ENCODE measurements at regions not wholly inside any gene's neighbourhood (a gene's known extent, or its start where the extent isn't known, plus 50 kb on each side); places are given as distances from the start of the nearest gene placed in this dataset.

DNA sequence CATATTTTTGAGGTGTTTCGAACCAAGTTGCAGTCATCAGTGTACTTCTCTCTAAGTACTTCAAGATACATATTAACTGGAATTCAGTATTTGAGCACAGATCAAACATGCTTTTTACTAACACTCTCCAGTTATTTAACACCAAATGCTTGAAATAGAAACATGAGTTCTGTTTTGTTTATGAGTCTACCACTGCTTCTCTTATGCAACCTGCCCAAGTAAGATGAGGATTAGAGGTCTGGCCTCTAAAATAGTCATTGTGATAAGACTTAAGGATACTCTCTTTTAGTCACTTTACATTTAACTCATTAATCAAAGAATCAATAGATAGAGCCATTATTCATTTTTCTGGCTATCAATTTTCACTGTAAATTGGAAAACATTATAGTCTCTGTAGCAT, 156.2 kb upstream of the THRB start:
- 93 to 100% methylated on average over 1 of the region's 1 CpG for WGBS, 2 donors
- Histone ChIP-seq H3K4me1 (no peaks in the 10 kb centered on the region), H3K4me3 (no peak overlapping the region), H3K9me3 (no peaks in the 10 kb centered on the region), H3K27ac (no peak overlapping the region), H3K36me3 (ENCODE audit: low read depth, missing control alignments) (no peaks in the 10 kb centered on the region), H3K27me3 (no peaks in the 10 kb centered on the region)
- DNase-seq = no peak
- intact Hi-C loops (cut with DNase I; ENCODE audit: low total_unique reads) = no loop called here
- TF ChIP-seq, protein P1, sequence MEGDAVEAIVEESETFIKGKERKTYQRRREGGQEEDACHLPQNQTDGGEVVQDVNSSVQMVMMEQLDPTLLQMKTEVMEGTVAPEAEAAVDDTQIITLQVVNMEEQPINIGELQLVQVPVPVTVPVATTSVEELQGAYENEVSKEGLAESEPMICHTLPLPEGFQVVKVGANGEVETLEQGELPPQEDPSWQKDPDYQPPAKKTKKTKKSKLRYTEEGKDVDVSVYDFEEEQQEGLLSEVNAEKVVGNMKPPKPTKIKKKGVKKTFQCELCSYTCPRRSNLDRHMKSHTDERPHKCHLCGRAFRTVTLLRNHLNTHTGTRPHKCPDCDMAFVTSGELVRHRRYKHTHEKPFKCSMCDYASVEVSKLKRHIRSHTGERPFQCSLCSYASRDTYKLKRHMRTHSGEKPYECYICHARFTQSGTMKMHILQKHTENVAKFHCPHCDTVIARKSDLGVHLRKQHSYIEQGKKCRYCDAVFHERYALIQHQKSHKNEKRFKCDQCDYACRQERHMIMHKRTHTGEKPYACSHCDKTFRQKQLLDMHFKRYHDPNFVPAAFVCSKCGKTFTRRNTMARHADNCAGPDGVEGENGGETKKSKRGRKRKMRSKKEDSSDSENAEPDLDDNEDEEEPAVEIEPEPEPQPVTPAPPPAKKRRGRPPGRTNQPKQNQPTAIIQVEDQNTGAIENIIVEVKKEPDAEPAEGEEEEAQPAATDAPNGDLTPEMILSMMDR (IDR thresholded peaks at IDR 0.05) = no peak
- no peak for TF ChIP-seq POLR2A (IDR thresholded peaks at IDR 0.05)

DNA sequence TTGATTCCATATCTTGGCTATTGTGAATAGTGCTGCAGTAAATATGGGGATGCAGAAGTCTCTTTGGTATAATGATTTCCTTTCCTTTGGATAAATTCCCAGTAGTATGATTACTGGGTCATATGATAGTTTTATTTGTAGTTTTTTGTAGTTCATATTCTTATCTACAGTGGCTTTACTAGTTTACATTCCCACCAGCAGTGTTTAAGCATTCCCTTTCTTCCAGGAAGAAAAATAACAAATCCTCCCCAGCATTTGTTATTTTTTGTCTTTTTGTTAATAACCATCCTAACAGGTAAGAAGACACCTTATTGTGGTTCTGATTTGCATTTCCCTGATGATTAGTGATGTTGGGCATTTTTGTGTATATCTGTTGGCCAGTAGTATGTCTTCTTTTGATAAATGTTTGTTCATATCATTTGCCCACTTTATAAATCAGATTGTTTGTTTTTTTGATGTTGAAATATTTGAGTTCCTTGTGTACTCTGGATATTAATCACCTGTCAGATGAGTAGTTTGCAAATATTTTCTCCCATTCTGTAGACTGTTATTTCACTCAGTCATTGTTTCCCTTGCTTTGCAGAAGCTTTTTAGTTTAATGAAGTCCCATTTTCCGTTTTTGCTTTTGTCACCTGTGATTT, 163.3 kb upstream of the THRB start:
- H3K4me1 ChIP-seq = no peaks in the 10 kb centered on the region
- H3K4me3 ChIP-seq = no peak overlapping the region
- no peaks in the 10 kb centered on the region for H3K9me3 ChIP-seq
- TF ChIP-seq POLR2A (IDR thresholded peaks at IDR 0.05) = no peak
- TF ChIP-seq, protein P1 (IDR thresholded peaks at IDR 0.05) = no peak
- H3K27ac ChIP-seq = no peak overlapping the region
- H3K36me3 ChIP-seq (ENCODE audit: low read depth, missing control alignments) = no peaks in the 10 kb centered on the region
- no peak for DNase-seq
- H3K27me3 ChIP-seq = no peaks in the 10 kb centered on the region
- intact Hi-C loops (cut with DNase I; ENCODE audit: low total_unique reads) = no loop called here
- 81 to 88% methylated on average over 1 of the region's 1 CpG for WGBS, 2 donors

DNA sequence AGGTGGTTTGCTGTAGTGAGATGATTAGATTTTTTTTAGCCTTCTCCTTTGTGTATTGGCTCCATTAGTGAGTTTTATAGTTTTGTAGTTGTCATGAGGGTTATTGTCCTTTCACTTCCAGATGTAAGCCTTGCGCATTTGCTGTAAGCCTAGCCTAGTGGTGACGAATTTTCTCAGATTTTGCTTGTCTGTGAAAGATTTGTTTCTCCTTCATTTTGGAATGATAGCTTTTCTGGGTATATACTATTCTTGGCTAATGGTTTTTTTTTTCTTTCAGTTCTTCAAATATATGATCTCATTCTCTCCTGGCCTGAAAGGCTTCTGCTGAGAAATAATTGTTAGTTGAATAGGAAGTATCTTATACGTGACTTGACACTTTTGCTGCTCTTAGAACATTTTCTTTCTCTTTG, 166.5 kb upstream of the THRB start:
- no peaks in the 10 kb centered on the region for H3K36me3 ChIP-seq (ENCODE audit: low read depth, missing control alignments)
- H3K4me1 ChIP-seq = no peaks in the 10 kb centered on the region
- no peaks in the 10 kb centered on the region for H3K27me3 ChIP-seq
- WGBS, 2 donors = 79 to 88% methylated on average over 3 of the region's 3 CpGs
- no peak overlapping the region for H3K27ac ChIP-seq
- DNase-seq = no peak
- TF ChIP-seq, protein P1 (IDR thresholded peaks at IDR 0.05) = no peak
- TF ChIP-seq POLR2A (IDR thresholded peaks at IDR 0.05) = no peak
- no peaks in the 10 kb centered on the region for H3K9me3 ChIP-seq
- intact Hi-C loops (cut with DNase I; ENCODE audit: low total_unique reads) = no loop called here
- H3K4me3 ChIP-seq = no peak overlapping the region

DNA sequence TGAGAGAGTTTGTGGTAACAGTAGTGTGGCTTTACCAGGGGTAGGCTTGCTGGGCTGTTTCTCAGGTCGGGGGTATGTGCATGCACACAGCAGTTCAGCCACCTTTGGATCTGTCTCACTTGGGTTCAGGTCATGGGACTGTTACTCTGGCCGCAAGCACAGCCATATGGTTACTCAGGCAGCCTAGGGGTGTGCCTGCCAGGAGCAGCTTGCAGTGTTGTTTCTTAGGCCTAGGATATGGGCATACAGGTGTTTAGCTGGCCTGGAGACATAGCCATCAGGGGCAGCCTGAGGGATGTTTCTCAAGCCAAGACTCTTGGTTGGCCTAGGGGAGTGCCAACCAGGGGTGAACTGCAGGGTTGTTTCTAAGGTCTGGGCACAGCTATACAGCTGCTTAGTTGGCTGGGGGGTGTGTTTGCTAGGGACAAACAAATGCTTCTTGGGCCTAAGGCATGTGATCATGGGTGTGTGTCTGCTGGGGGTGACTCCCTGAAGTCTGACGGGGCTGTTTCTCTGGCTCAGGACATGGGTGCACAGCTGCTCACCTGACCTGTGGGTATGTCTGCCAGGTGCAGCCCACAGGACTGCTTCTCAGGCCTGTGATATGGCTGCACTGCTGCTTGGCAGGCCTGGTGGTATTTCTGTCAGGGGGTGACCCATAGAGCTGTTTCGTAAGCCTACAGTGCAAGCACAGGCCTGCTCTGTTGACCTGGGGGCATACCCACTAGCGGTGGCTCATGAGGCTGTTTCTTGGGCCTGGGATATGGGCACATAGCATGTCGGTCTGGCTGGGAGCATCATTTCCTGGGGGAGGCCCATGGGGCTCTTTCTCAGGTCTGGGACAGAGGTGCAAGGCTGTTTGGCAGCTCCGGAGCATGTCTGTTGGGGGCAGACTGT, 168.0 kb upstream of the THRB start:
- Histone ChIP-seq H3K9me3 (no peaks in the 10 kb centered on the region), H3K4me3 (no peak overlapping the region), H3K27me3 (no peaks in the 10 kb centered on the region), H3K4me1 (no peaks in the 10 kb centered on the region), H3K27ac (no peak overlapping the region), H3K36me3 (ENCODE audit: low read depth, missing control alignments) (no peaks in the 10 kb centered on the region)
- DNase-seq = no peak
- intact Hi-C loops (cut with DNase I; ENCODE audit: low total_unique reads) = no loop called here
- 86 to 94% methylated on average over 1 to 5 of the region's 7 CpGs for WGBS, 2 donors
- TF ChIP-seq, protein P1 (IDR thresholded peaks at IDR 0.05) = no peak
- no peak for TF ChIP-seq POLR2A (IDR thresholded peaks at IDR 0.05)

All from testis (tissue), 2 donors.